Stimulated activated CD4-positive, alpha-beta T cell treated with anti-CD3 and anti-CD28 coated beads, Interleukin-12 subunit alpha, Interleukin-12 subunit beta, amount 100 ng/mL, for 24 hours (primary cell): ENCODE measurements at regions not wholly inside any gene's neighbourhood (a gene's known extent, or its start where the extent isn't known, plus 50 kb on each side); places are given as distances from the start of the nearest gene placed in this dataset.

Experiments used
- DNase-seq, 2 experiments: peaks; one replicate each; pipeline ENCODE4 v3.0.0-alpha.2; 2020; ENCODE audit warnings: low read depth in 2 of 2

GRCh38 chr20:52263757-52264156 is 72.2 kb upstream of the ZFP64 start:
- DNase-seq: no peak

GRCh38 chr20:52261792-52262191 is 70.2 kb upstream of the ZFP64 start:
- DNase-seq: no peak

GRCh38 chr20:52259295-52259694 is 67.7 kb upstream of the ZFP64 start:
- DNase-seq: no peak

GRCh38 chr20:52256454-52256853 is 64.9 kb upstream of the ZFP64 start:
- DNase-seq: no peak

- DNase-seq: no peak
These were observed 61.1 kb upstream of the ZFP64 start for GRCh38 chr20:52252664-52253063.

GRCh38 chr20:52251827-52252226 is 60.2 kb upstream of the ZFP64 start:
- no peak for DNase-seq

GRCh38 chr20:52251136-52251700 is 59.6 kb upstream of the ZFP64 start:
- DNase-seq: no peak

- DNase-seq: no peak
These were observed 56.0 kb upstream of the ZFP64 start for GRCh38 chr20:52247548-52247947.

- DNase-seq: no peak
These were observed 54.8 kb upstream of the ZFP64 start for GRCh38 chr20:52246366-52246765.

GRCh38 chr20:52244702-52245101 is 53.1 kb upstream of the ZFP64 start:
- no peak for DNase-seq

GRCh38 chr20:52242237-52243230 is 51.0 kb upstream of the ZFP64 start:
- no peak for DNase-seq
